T-cell (primary cell): ENCODE measurements at regions not wholly inside any gene's neighbourhood (a gene's known extent, or its start where the extent isn't known, plus 50 kb on each side); places are given as distances from the start of the nearest gene placed in this dataset.
"Not testable (repeated sequence)": the region's sequence is repeated elsewhere in the genome, so short reads cannot be mapped to it uniquely, and the experiment has no call there.

Source experiments
- ATAC-seq, 4 experiments: fragments of 200-7000 bp in 3 of 4; fragments of 150-1000 bp in 1 of 4; cut with Tn5 transposase; replicated peaks in 1 of 4; 1 replicate in 3 of 4; 2 replicates in 1 of 4; pipeline ENCODE4 v1.10.0; 2021; ENCODE audit warnings: moderate library complexity in 3 of 4, mild to moderate bottlenecking in 2 of 4, moderate number of reproducible peaks in 1 of 4
- CTCF ChIA-PET, 2 donors: fragments of 300-600 bp; sonication (Branson Sonifier 250); formaldehyde crosslinking; loops; one replicate each; lab custom pipeline; 2022; ENCODE audit warnings: antibody characterized with exemption in 2 of 2; lab: Charles Lee
- POLR2A ChIA-PET, 2 donors: fragments of 300-600 bp; sonication (Branson Sonifier 250); formaldehyde crosslinking; loops; one replicate each; lab custom pipeline; 2022; ENCODE audit warnings: antibody characterized with exemption in 2 of 2; lab: Charles Lee
- DNase-seq, 35 experiments: peaks; one replicate each; pipeline versions ENCODE4 v3.0.0 to v3.0.0-alpha.2; 2013 to 2023
- H3K27ac ChIP-seq: one replicate; pipeline ENCODE4 v1.5.1; 2013; ENCODE audit warnings: low read length
- H3K27me3 ChIP-seq, 2 experiments: replicated peaks in 1 of 2; 1 replicate in 1 of 2; 2 replicates in 1 of 2; pipeline versions ENCODE4 v1.6.1 to v1.7.0; 2013; ENCODE audit warnings: low read length in 1 of 2, mixed read lengths in 1 of 2; ENCODE audit not compliant: control insufficient read depth in 2 of 2, insufficient read depth in 2 of 2; ENCODE audit errors: extremely low read depth in 1 of 2
- H3K36me3 ChIP-seq, 2 donors: 1 replicate in 1 of 2; 2 replicates in 1 of 2; pipeline versions ENCODE4 v1.6.1 to v1.7.0; 2013; ENCODE audit warnings: low read length in 1 of 2; ENCODE audit not compliant: control insufficient read depth in 2 of 2, insufficient read depth in 1 of 2; ENCODE audit errors: extremely low read depth in 1 of 2
- H3K4me1 ChIP-seq, 2 experiments: 1 replicate in 1 of 2; 2 replicates in 1 of 2; pipeline versions ENCODE4 v1.6.1 to v1.7.0; 2013; ENCODE audit warnings: low read length in 2 of 2, mixed read lengths in 1 of 2; ENCODE audit not compliant: insufficient read depth in 2 of 2, control insufficient read depth in 1 of 2; ENCODE audit errors: extremely low read depth in 1 of 2
- H3K4me3 ChIP-seq, 2 donors: 1 replicate in 1 of 2; 2 replicates in 1 of 2; pipeline versions ENCODE4 v1.5.1 to v1.7.0; 2013; ENCODE audit warnings: mild to moderate bottlenecking in 2 of 2, low read length in 1 of 2, moderate library complexity in 1 of 2; ENCODE audit not compliant: control insufficient read depth in 1 of 2; ENCODE audit errors: extremely low read depth in 1 of 2
- H3K9me3 ChIP-seq: 2 replicates; pipeline ENCODE4 v1.7.0; 2013
- H3K27ac Mint-ChIP-seq, 2 donors: one replicate each; pipeline ENCODE4 v1.8.0; 2020 to 2021; ENCODE audit warnings: mild to moderate bottlenecking in 2 of 2, mixed read lengths in 2 of 2
- H3K27me3 Mint-ChIP-seq, 2 donors: one replicate each; pipeline ENCODE4 v1.8.0; 2021 to 2022; ENCODE audit warnings: mixed read lengths in 2 of 2
- H3K36me3 Mint-ChIP-seq: one replicate; pipeline ENCODE4 v1.8.0; 2021; ENCODE audit warnings: mixed read lengths
- H3K4me1 Mint-ChIP-seq, 3 donors: one replicate each; pipeline ENCODE4 v1.8.0; 2020 to 2022; ENCODE audit warnings: mixed read lengths in 3 of 3, mild to moderate bottlenecking in 1 of 3
- H3K4me3 Mint-ChIP-seq, 3 donors: one replicate each; pipeline ENCODE4 v1.8.0; 2020 to 2022; ENCODE audit warnings: mild to moderate bottlenecking in 3 of 3, mixed read lengths in 3 of 3, moderate library complexity in 3 of 3
- H3K9me3 Mint-ChIP-seq, 3 donors: one replicate each; pipeline ENCODE4 v1.8.0; 2020 to 2022; ENCODE audit warnings: mixed read lengths in 3 of 3
- WGBS: methylation state at CpG from one replicate; pipeline ENCODE4 v1.1.5; 2013; ENCODE audit warnings: missing lambda C conversion rate; ENCODE audit not compliant: insufficient coverage; 5-methylcytosine and 5-hydroxymethylcytosine counted together

- Histone ChIP-seq H3K9me3 (no peaks in the 10 kb centered on the region), H3K36me3 (no peaks in the 10 kb centered on the region), H3K27ac (no peak overlapping the region), H3K4me1 (peaks cover 7 to 11% of the 10 kb centered on the region in 2 experiments), H3K4me3 (no peak overlapping the region), H3K27me3 (peaks cover 0 to 16% of the 10 kb centered on the region in 2 experiments)
- CTCF ChIA-PET: no interaction called here
- DNase-seq (no peak), ATAC-seq (no peak)
- no peak overlapping the region for H3K27ac Mint-ChIP-seq
- H3K36me3 Mint-ChIP-seq: no peaks in the 10 kb centered on the region
- peaks cover 9 to 15% (median 13%) of the 10 kb centered on the region in 3 donors for H3K4me1 Mint-ChIP-seq
- peaks cover 13 to 14% of the 10 kb centered on the region in 2 donors for H3K27me3 Mint-ChIP-seq
- 73% methylated on average over 1 of the region's 5 CpGs for WGBS
- POLR2A ChIA-PET: no interaction called here
- H3K9me3 Mint-ChIP-seq: no peaks in the 10 kb centered on the region
- no peak overlapping the region for H3K4me3 Mint-ChIP-seq
Measured at GRCh38 chr21:39001341-39001740, 181.9 kb downstream of the PSMG1 start.

- CTCF ChIA-PET: no interaction called here
- POLR2A ChIA-PET: no interaction called here
- Mint-ChIP-seq H3K4me1 (peaks cover 9 to 15% (median 13%) of the 10 kb centered on the region in 3 donors), H3K9me3 (no peaks in the 10 kb centered on the region), H3K27me3 (peaks cover 9 to 19% of the 10 kb centered on the region in 2 donors), H3K27ac (no peak overlapping the region), H3K4me3 (no peak overlapping the region), H3K36me3 (no peaks in the 10 kb centered on the region)
- ATAC-seq (no peak), DNase-seq (no peak)
- H3K27ac ChIP-seq: no peak overlapping the region
- peaks cover 7 to 11% of the 10 kb centered on the region in 2 experiments for H3K4me1 ChIP-seq
- H3K4me3 ChIP-seq: no peak overlapping the region
- H3K36me3 ChIP-seq: no peaks in the 10 kb centered on the region
- H3K9me3 ChIP-seq: no peaks in the 10 kb centered on the region
- peaks cover 0 to 13% of the 10 kb centered on the region in 2 experiments for H3K27me3 ChIP-seq
- WGBS: 59% methylated on average over 2 of the region's 3 CpGs
Measured at GRCh38 chr21:39000496-39000895, 182.8 kb downstream of the PSMG1 start.

GRCh38 chr21:38999161-38999560 is 184.1 kb downstream of the PSMG1 start:
- ChIA-PET POLR2A (no interaction called here), CTCF (no interaction called here)
- Histone ChIP-seq H3K9me3 (no peaks in the 10 kb centered on the region), H3K27me3 (peaks cover 0 to 9% of the 10 kb centered on the region in 2 experiments), H3K4me1 (peaks cover 0 to 1% of the 10 kb centered on the region in 2 experiments), H3K27ac (no peak overlapping the region), H3K36me3 (no peaks in the 10 kb centered on the region), H3K4me3 (no peak overlapping the region)
- WGBS: 86% methylated on average over 1 of the region's 3 CpGs
- Mint-ChIP-seq H3K27me3 (peaks cover 9 to 22% of the 10 kb centered on the region in 2 donors), H3K4me3 (no peak overlapping the region), H3K4me1 (peaks cover 0 to 7% (median 4%) of the 10 kb centered on the region in 3 donors), H3K27ac (no peak overlapping the region), H3K36me3 (no peaks in the 10 kb centered on the region), H3K9me3 (no peaks in the 10 kb centered on the region)
- ATAC-seq (no peak), DNase-seq (no peak)

GRCh38 chr21:38998281-38998680 is 185.0 kb downstream of the PSMG1 start:
- H3K4me3 Mint-ChIP-seq, H3K4me1 ChIP-seq, CTCF ChIA-PET, H3K9me3 Mint-ChIP-seq, H3K4me1 Mint-ChIP-seq, H3K4me3 ChIP-seq, POLR2A ChIA-PET, H3K36me3 Mint-ChIP-seq, ATAC-seq, H3K27ac Mint-ChIP-seq, DNase-seq, H3K27me3 ChIP-seq, H3K9me3 ChIP-seq, H3K27ac ChIP-seq, H3K36me3 ChIP-seq: not testable (repeated sequence)
- peaks cover 9 to 27% of the 10 kb centered on the region in 2 donors for H3K27me3 Mint-ChIP-seq
- 50% methylated on average over 1 of the region's 7 CpGs for WGBS

GRCh38 chr21:38997843-38998175 is 185.4 kb downstream of the PSMG1 start:
- H3K27me3 ChIP-seq, H3K27ac ChIP-seq, H3K36me3 Mint-ChIP-seq, ATAC-seq, H3K27ac Mint-ChIP-seq, CTCF ChIA-PET, H3K9me3 Mint-ChIP-seq, H3K36me3 ChIP-seq, H3K4me1 Mint-ChIP-seq, POLR2A ChIA-PET, DNase-seq, H3K4me3 Mint-ChIP-seq, H3K4me1 ChIP-seq, H3K9me3 ChIP-seq, H3K4me3 ChIP-seq: not testable (repeated sequence)
- no CpG with 5 or more reads among the region's 3 CpGs for WGBS
- H3K27me3 Mint-ChIP-seq: peaks cover 9 to 27% of the 10 kb centered on the region in 2 donors

- no peaks in the 10 kb centered on the region for H3K4me1 Mint-ChIP-seq
Measured at GRCh38 chr21:38997051-38997842, 186.0 kb downstream of the PSMG1 start.

More at GRCh38 chr21:38997051-38997842, 186.0 kb downstream of the PSMG1 start:
- H3K27ac ChIP-seq: no peak overlapping the region
- Mint-ChIP-seq H3K36me3 (no peaks in the 10 kb centered on the region), H3K27me3 (peaks cover 9 to 27% of the 10 kb centered on the region in 2 donors), H3K4me3 (no peak overlapping the region), H3K9me3 (no peaks in the 10 kb centered on the region), H3K27ac (no peak overlapping the region)
- H3K4me1 ChIP-seq: no peaks in the 10 kb centered on the region
- H3K36me3 ChIP-seq: no peaks in the 10 kb centered on the region
- ChIA-PET POLR2A (no interaction called here), CTCF (no interaction called here)
- no peak for DNase-seq
- no peak for ATAC-seq
- WGBS: 49% methylated on average over 5 of the region's 10 CpGs
- H3K9me3 ChIP-seq: no peaks in the 10 kb centered on the region
- peaks cover 0 to 9% of the 10 kb centered on the region in 2 experiments for H3K27me3 ChIP-seq
- no peak overlapping the region for H3K4me3 ChIP-seq
